A673 (cell line): ENCODE measurements at regions not wholly inside any gene's neighbourhood (a gene's known extent, or its start where the extent isn't known, plus 50 kb on each side); places are given as distances from the start of the nearest gene placed in this dataset.

Experiments
- BruUV-seq: library from RNA; stranded (reverse); fragments of 400-500 nt; replicated peaks from 2 replicates; lab custom pipeline; 2021; lab: Mats Ljungman, UMichigan
- CTCF ChIA-PET: fragments of 300-600 bp; sonication (Branson Sonifier 250); formaldehyde crosslinking; loops from one replicate; lab custom pipeline; 2022; ENCODE audit warnings: antibody characterized with exemption; lab: Charles Lee
- POLR2A ChIA-PET: fragments of 300-600 bp; sonication (Branson Sonifier 250); formaldehyde crosslinking; loops from one replicate; lab custom pipeline; 2022; ENCODE audit warnings: antibody characterized with exemption; ENCODE audit not compliant: low non-redundant PET; lab: Charles Lee
- DNase-seq: peaks from one replicate; pipeline ENCODE4 v3.0.0-alpha.2; 2015; ENCODE audit warnings: low spot score
- H3K27ac ChIP-seq: fragments of 200-600 bp; sonication (generic); 2 replicates; pipeline ENCODE4 v1.5.1; 2016; ENCODE audit warnings: mixed run types, low read depth, mild to moderate bottlenecking, mixed read lengths, antibody characterized with exemption, low read length; ENCODE audit not compliant: poor library complexity, severe bottlenecking
- H3K27me3 ChIP-seq: fragments of 200-600 bp; sonication (generic); replicated peaks from 2 replicates; pipeline ENCODE4 v1.6.1; 2017; ENCODE audit warnings: mixed run types, low read depth, mild to moderate bottlenecking, mixed read lengths, antibody characterized with exemption, low read length; ENCODE audit not compliant: insufficient read depth, poor library complexity
- H3K36me3 ChIP-seq: fragments of 200-600 bp; sonication (generic); 2 replicates; pipeline ENCODE4 v1.6.1; 2016; ENCODE audit warnings: mixed run types, mild to moderate bottlenecking, mixed read lengths, antibody characterized with exemption, low read length; ENCODE audit not compliant: insufficient read depth, poor library complexity, severe bottlenecking
- H3K4me1 ChIP-seq: fragments of 200-600 bp; sonication (generic); 2 replicates; pipeline ENCODE4 v1.6.1; 2017; ENCODE audit warnings: mixed run types, mild to moderate bottlenecking, mixed read lengths, antibody characterized with exemption, low read length; ENCODE audit not compliant: insufficient read depth, poor library complexity, severe bottlenecking
- H3K4me3 ChIP-seq: fragments of 200-600 bp; sonication (generic); 2 replicates; pipeline ENCODE4 v1.5.1; 2016; ENCODE audit warnings: low read depth, mixed run types, mild to moderate bottlenecking, mixed read lengths, low read length; ENCODE audit not compliant: poor library complexity, severe bottlenecking
- H3K9me3 ChIP-seq: fragments of 200-600 bp; sonication (generic); 2 replicates; pipeline ENCODE4 v1.6.1; 2016; ENCODE audit warnings: mixed run types, low read depth, mild to moderate bottlenecking, mixed read lengths, antibody characterized with exemption, low read length; ENCODE audit not compliant: poor library complexity, severe bottlenecking
- EZH2 ChIP-seq: fragments of 200-600 bp; sonication (generic); IDR thresholded peaks from 2 replicates; pipeline ENCODE4 v1.6.1; 2017; ENCODE audit warnings: borderline replicate concordance, low read depth, mild to moderate bottlenecking, mixed read lengths, antibody characterized with exemption, low read length; ENCODE audit not compliant: poor library complexity, severe bottlenecking
- intact Hi-C: fragments of 100-400 bp; cut with micrococcal nuclease; formaldehyde crosslinking; loops from one replicate; pipeline ENCODE4 v1.10.0; 2022; ENCODE audit not compliant: unreplicated experiment
- TF ChIP-seq, protein P1 (sequence below): fragments of 300-800, 200-600 bp; sonication (generic); conservative IDR thresholded peaks from 2 replicates; pipeline ENCODE4 v1.5.1; 2017; ENCODE audit warnings: low read depth, mild to moderate bottlenecking, antibody characterized with exemption, low read length, moderate library complexity, mixed read lengths

- no peak for DNase-seq
- Histone ChIP-seq H3K9me3 (no peaks in the 10 kb centered on the region), H3K36me3 (no peaks in the 10 kb centered on the region), H3K4me1 (peaks cover 6% of the 10 kb centered on the region), H3K27me3 (no peaks in the 10 kb centered on the region), H3K27ac (no peak overlapping the region), H3K4me3 (no peak overlapping the region)
- CTCF ChIA-PET, result no interaction called here
- no peak for TF ChIP-seq EZH2
- TF ChIP-seq, protein P1, sequence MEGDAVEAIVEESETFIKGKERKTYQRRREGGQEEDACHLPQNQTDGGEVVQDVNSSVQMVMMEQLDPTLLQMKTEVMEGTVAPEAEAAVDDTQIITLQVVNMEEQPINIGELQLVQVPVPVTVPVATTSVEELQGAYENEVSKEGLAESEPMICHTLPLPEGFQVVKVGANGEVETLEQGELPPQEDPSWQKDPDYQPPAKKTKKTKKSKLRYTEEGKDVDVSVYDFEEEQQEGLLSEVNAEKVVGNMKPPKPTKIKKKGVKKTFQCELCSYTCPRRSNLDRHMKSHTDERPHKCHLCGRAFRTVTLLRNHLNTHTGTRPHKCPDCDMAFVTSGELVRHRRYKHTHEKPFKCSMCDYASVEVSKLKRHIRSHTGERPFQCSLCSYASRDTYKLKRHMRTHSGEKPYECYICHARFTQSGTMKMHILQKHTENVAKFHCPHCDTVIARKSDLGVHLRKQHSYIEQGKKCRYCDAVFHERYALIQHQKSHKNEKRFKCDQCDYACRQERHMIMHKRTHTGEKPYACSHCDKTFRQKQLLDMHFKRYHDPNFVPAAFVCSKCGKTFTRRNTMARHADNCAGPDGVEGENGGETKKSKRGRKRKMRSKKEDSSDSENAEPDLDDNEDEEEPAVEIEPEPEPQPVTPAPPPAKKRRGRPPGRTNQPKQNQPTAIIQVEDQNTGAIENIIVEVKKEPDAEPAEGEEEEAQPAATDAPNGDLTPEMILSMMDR, result no peak
- intact Hi-C loops, result no loop called here
- no TSS peak for BruUV-seq
- POLR2A ChIA-PET, result no interaction called here
These were observed 2174.3 kb upstream of the PIK3C3 start for GRCh38 chr18:39780774-39781173.

- H3K27me3 ChIP-seq, result no peaks in the 10 kb centered on the region
- intact Hi-C loops, result no loop called here
- TF ChIP-seq, protein P1, result no peak
- TF ChIP-seq EZH2, result no peak
- H3K36me3 ChIP-seq, result no peaks in the 10 kb centered on the region
- POLR2A ChIA-PET, result no interaction called here
- H3K4me1 ChIP-seq, result peaks cover 6% of the 10 kb centered on the region
- DNase-seq, result no peak
- no peaks in the 10 kb centered on the region for H3K9me3 ChIP-seq
- no TSS peak for BruUV-seq
- CTCF ChIA-PET, result no interaction called here
- no peak overlapping the region for H3K27ac ChIP-seq
- no peak overlapping the region for H3K4me3 ChIP-seq
These were observed 2175.1 kb upstream of the PIK3C3 start for GRCh38 chr18:39779926-39780325.

DNA sequence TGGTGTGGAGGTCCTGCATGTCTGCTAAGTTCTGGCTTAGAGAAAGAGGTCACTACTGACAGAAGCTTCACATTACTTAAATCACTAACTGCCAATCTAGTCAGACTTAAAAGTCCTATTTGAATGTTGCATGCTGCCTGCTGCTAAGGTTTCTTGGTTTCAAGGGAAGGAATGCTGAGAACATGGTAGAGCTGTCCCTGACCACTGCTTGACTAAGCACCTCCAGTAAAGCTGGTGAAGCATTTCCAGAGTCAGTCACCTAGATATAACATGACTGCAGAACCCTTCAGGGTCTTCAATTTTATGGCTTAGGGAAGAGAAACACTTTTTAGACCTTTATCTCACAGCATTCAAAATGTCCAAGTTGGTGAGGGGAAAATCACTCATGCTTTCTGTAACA is 2178.3 kb upstream of the PIK3C3 start:
- CTCF ChIA-PET, result no interaction called here
- DNase-seq, result no peak

More for the DNA sequence above, 2178.3 kb upstream of the PIK3C3 start:
- intact Hi-C loops, result no loop called here
- TF ChIP-seq, protein P1, result no peak
- TF ChIP-seq EZH2, result no peak
- no TSS peak for BruUV-seq
- H3K4me1 ChIP-seq, result peaks cover 6% of the 10 kb centered on the region
- POLR2A ChIA-PET, result no interaction called here
- no peaks in the 10 kb centered on the region for H3K9me3 ChIP-seq
- no peak overlapping the region for H3K4me3 ChIP-seq
- no peaks in the 10 kb centered on the region for H3K36me3 ChIP-seq
- H3K27me3 ChIP-seq, result no peaks in the 10 kb centered on the region
- H3K27ac ChIP-seq, result no peak overlapping the region
